Caco-2 (cell line): ENCODE measurements at regions not wholly inside any gene's neighbourhood (a gene's known extent, or its start where the extent isn't known, plus 50 kb on each side); places are given as distances from the start of the nearest gene placed in this dataset.
"Not testable (repeated sequence)": the region's sequence is repeated elsewhere in the genome, so short reads cannot be mapped to it uniquely, and the experiment has no call there.

ENCODE experiments used
- BruUV-seq: library from RNA; stranded (reverse); fragments of 400-500 nt; replicated peaks from 2 replicates; lab custom pipeline; 2021; lab: Mats Ljungman, UMichigan
- CTCF ChIA-PET: fragments of 300-600 bp; sonication (Branson Sonifier 250); formaldehyde crosslinking; loops from one replicate; lab custom pipeline; 2022; ENCODE audit warnings: antibody characterized with exemption; lab: Charles Lee
- POLR2A ChIA-PET: fragments of 300-600 bp; sonication (Branson Sonifier 250); formaldehyde crosslinking; loops from one replicate; lab custom pipeline; 2022; ENCODE audit warnings: antibody characterized with exemption; lab: Charles Lee
- DNase-seq, 2 experiments: peaks; one replicate each; pipeline versions ENCODE4 v3.0.0 to v3.0.0-alpha.2; 2020 to 2022
- H3K27me3 ChIP-seq: replicated peaks from 2 replicates; pipeline ENCODE4 v1.6.0; 2011; ENCODE audit warnings: low read length; ENCODE audit not compliant: control insufficient read depth, insufficient read depth
- H3K36me3 ChIP-seq: 2 replicates; pipeline ENCODE4 v1.5.1; 2011; ENCODE audit warnings: low read length; ENCODE audit not compliant: control insufficient read depth, insufficient read depth
- H3K4me1 ChIP-seq: fragments of 250-450 bp; sonication (Bioruptor Pico); 2 replicates; pipeline ENCODE4 v1.5.1; 2020; ENCODE audit warnings: mild to moderate bottlenecking
- H3K4me3 ChIP-seq: 2 replicates; pipeline ENCODE4 v1.5.1; 2011; ENCODE audit warnings: low read depth, mild to moderate bottlenecking, control low read depth, low read length
- H3K9me3 ChIP-seq: fragments of 250-450 bp; sonication (Bioruptor Pico); 2 replicates; pipeline ENCODE4 v1.5.1; 2020; ENCODE audit warnings: mild to moderate bottlenecking, moderate library complexity
- H3K27ac Mint-ChIP-seq: one replicate; pipeline ENCODE4 v1.8.0; 2022; ENCODE audit warnings: mixed read lengths; ENCODE audit not compliant: unreplicated experiment
- H3K27me3 Mint-ChIP-seq: one replicate; pipeline ENCODE4 v1.8.0; 2022; ENCODE audit warnings: mixed read lengths; ENCODE audit not compliant: insufficient read depth, unreplicated experiment
- H3K36me3 Mint-ChIP-seq: one replicate; pipeline ENCODE4 v1.8.0; 2022; ENCODE audit warnings: mild to moderate bottlenecking, mixed read lengths; ENCODE audit not compliant: insufficient read depth, unreplicated experiment
- H3K4me1 Mint-ChIP-seq: one replicate; pipeline ENCODE4 v1.8.0; 2022; ENCODE audit warnings: low read depth, mixed read lengths; ENCODE audit not compliant: unreplicated experiment
- H3K4me3 Mint-ChIP-seq: one replicate; pipeline ENCODE4 v1.8.0; 2022; ENCODE audit warnings: mild to moderate bottlenecking, moderate library complexity, mixed read lengths; ENCODE audit not compliant: unreplicated experiment
- H3K9me3 Mint-ChIP-seq: one replicate; pipeline ENCODE4 v1.8.0; 2022; ENCODE audit warnings: mixed read lengths; ENCODE audit not compliant: unreplicated experiment
- intact Hi-C: fragments of 100-400 bp; cut with micrococcal nuclease; formaldehyde crosslinking; loops from one replicate; pipeline ENCODE4 v1.10.0; 2022; ENCODE audit not compliant: unreplicated experiment
- TF ChIP-seq, protein P1 (sequence below), 2 experiments: fragments of 200-600 bp in 1 of 2; IDR thresholded peaks; 1 replicate in 1 of 2; 2 replicates in 1 of 2; pipeline versions ENCODE4 v1.5.1 to v1.8.0; 2011 to 2022; ENCODE audit warnings: antibody characterized with exemption in 1 of 2, control low read depth in 1 of 2, inconsistent platforms in 1 of 2, low read depth in 1 of 2, low read length in 1 of 2, mild to moderate bottlenecking in 1 of 2, moderate library complexity in 1 of 2; ENCODE audit not compliant: insufficient read depth in 1 of 2, severe bottlenecking in 1 of 2, unreplicated experiment in 1 of 2

- no peaks in the 10 kb centered on the region for H3K27me3 ChIP-seq
- intact Hi-C loops: no loop called here
- no peaks in the 10 kb centered on the region for H3K36me3 Mint-ChIP-seq
- H3K27ac Mint-ChIP-seq: no peak overlapping the region
- H3K4me3 Mint-ChIP-seq: no peak overlapping the region
- no peaks in the 10 kb centered on the region for H3K4me1 Mint-ChIP-seq
- no TSS peak for BruUV-seq
- H3K36me3 ChIP-seq: no peaks in the 10 kb centered on the region
- H3K27me3 Mint-ChIP-seq: peaks cover 4% of the 10 kb centered on the region
- no peak for DNase-seq
- no peaks in the 10 kb centered on the region for H3K9me3 Mint-ChIP-seq
- ChIA-PET POLR2A (no interaction called here), CTCF (no interaction called here)
- TF ChIP-seq, protein P1, sequence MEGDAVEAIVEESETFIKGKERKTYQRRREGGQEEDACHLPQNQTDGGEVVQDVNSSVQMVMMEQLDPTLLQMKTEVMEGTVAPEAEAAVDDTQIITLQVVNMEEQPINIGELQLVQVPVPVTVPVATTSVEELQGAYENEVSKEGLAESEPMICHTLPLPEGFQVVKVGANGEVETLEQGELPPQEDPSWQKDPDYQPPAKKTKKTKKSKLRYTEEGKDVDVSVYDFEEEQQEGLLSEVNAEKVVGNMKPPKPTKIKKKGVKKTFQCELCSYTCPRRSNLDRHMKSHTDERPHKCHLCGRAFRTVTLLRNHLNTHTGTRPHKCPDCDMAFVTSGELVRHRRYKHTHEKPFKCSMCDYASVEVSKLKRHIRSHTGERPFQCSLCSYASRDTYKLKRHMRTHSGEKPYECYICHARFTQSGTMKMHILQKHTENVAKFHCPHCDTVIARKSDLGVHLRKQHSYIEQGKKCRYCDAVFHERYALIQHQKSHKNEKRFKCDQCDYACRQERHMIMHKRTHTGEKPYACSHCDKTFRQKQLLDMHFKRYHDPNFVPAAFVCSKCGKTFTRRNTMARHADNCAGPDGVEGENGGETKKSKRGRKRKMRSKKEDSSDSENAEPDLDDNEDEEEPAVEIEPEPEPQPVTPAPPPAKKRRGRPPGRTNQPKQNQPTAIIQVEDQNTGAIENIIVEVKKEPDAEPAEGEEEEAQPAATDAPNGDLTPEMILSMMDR (IDR thresholded peaks at IDR 0.05; ENCODE audit: insufficient read depth in 1 of 2, low read depth in 1 of 2, low read length in 1 of 2, severe bottlenecking in 1 of 2, unreplicated experiment in 1 of 2): no peak
- no peaks in the 10 kb centered on the region for H3K4me1 ChIP-seq
- no peak overlapping the region for H3K4me3 ChIP-seq
- H3K9me3 ChIP-seq: no peaks in the 10 kb centered on the region
Observed at GRCh38 chr4:15333692-15334633, 93.9 kb upstream of the C1QTNF7 start.

DNA sequence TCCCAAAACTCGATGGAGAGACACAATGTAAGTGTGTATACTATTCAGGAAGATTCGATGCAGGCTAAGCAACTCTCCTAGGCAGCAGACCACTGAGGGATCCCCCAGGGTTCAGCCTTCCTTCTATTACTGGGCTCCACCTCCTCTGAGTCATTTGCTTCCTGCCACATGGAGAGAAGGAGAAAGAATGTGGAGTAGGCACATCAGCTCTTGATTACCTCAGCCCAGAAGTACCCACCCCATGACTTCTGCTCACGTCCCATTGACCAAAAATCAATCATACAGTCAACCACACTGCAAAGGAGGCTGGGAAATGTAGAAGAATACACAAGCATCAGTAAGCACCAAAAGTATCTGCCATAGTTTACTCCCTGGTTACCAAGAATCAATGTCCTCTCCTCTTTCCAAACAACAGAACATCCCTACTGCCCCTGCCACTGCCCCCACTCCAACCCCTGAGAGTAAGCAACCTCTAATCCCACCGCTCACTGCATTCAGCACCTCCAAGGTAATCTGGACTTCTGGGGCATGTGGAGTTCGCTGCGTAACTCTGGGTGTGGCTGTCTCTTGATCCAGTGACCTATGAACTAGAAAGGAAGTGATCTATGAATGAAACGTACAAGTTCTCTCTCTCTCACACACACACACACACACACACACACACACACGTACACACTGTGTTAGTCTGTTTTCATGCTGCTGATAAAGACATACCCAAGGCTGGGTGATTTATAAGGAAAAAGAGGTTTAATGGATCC lies 91.2 kb upstream of the C1QTNF7 start:
- Histone ChIP-seq H3K27me3 (no peaks in the 10 kb centered on the region), H3K4me3 (no peak overlapping the region), H3K4me1 (no peaks in the 10 kb centered on the region), H3K36me3 (no peaks in the 10 kb centered on the region), H3K9me3 (no peaks in the 10 kb centered on the region)
- DNase-seq: no peak
- Mint-ChIP-seq H3K4me1 (no peaks in the 10 kb centered on the region), H3K4me3 (no peak overlapping the region), H3K27ac (no peak overlapping the region), H3K36me3 (no peaks in the 10 kb centered on the region), H3K27me3 (peaks cover 4% of the 10 kb centered on the region), H3K9me3 (no peaks in the 10 kb centered on the region)
- TF ChIP-seq, protein P1 (IDR thresholded peaks at IDR 0.05; ENCODE audit: insufficient read depth in 1 of 2, low read depth in 1 of 2, low read length in 1 of 2, severe bottlenecking in 1 of 2, unreplicated experiment in 1 of 2): no peak
- BruUV-seq: no TSS peak
- CTCF ChIA-PET: no interaction called here
- POLR2A ChIA-PET: no interaction called here
- intact Hi-C loops: no loop called here

GRCh38 chr4:15337168-15337657 lies 90.6 kb upstream of the C1QTNF7 start:
- H3K27ac Mint-ChIP-seq, H3K27me3 ChIP-seq, H3K4me1 ChIP-seq, BruUV-seq, POLR2A ChIA-PET, CTCF ChIA-PET, H3K4me1 Mint-ChIP-seq, H3K9me3 ChIP-seq, H3K36me3 Mint-ChIP-seq, H3K36me3 ChIP-seq, H3K9me3 Mint-ChIP-seq, H3K4me3 Mint-ChIP-seq, H3K4me3 ChIP-seq, intact Hi-C loops, H3K27me3 Mint-ChIP-seq, DNase-seq: not testable (repeated sequence)
